Loucy (cell line): ENCODE measurements at regions not wholly inside any gene's neighbourhood (a gene's known extent, or its start where the extent isn't known, plus 50 kb on each side); places are given as distances from the start of the nearest gene placed in this dataset.

Source experiments
- H2AFZ ChIP-seq: fragments of 200-600 bp; sonication (generic); 2 replicates; pipeline ENCODE4 v1.6.0; 2016; ENCODE audit warnings: antibody characterized with exemption, mild to moderate bottlenecking, low read length, moderate library complexity
- H3F3A ChIP-seq: fragments of 200-600 bp; 2 replicates; pipeline ENCODE4 v1.6.0; 2016; ENCODE audit warnings: antibody characterized with exemption, low read depth, mild to moderate bottlenecking
- H3K27me3 ChIP-seq: fragments of 200-600 bp; sonication (generic); 2 replicates; pipeline ENCODE4 v1.6.1; 2014; ENCODE audit warnings: low read length, mild to moderate bottlenecking; ENCODE audit not compliant: insufficient read depth, poor library complexity, severe bottlenecking
- H3K36me3 ChIP-seq: fragments of 200-600 bp; sonication (generic); 2 replicates; pipeline ENCODE4 v1.6.1; 2016; ENCODE audit warnings: low read length; ENCODE audit not compliant: insufficient read depth
- H3K4me1 ChIP-seq: fragments of 200-600 bp; sonication (generic); 2 replicates; pipeline ENCODE4 v1.5.1; 2014; ENCODE audit warnings: low read length, mild to moderate bottlenecking; ENCODE audit not compliant: insufficient read depth, poor library complexity, severe bottlenecking
- H3K4me2 ChIP-seq: fragments of 200-600 bp; sonication (generic); 2 replicates; pipeline ENCODE4 v1.6.0; 2014; ENCODE audit warnings: antibody characterized with exemption, low read length, low read depth, mild to moderate bottlenecking; ENCODE audit not compliant: poor library complexity, severe bottlenecking
- H3K4me3 ChIP-seq: fragments of 200-600 bp; sonication (generic); 2 replicates; pipeline ENCODE4 v1.5.1; 2014; ENCODE audit warnings: low read length, mild to moderate bottlenecking, mixed read lengths; ENCODE audit not compliant: poor library complexity, severe bottlenecking
- H3K79me2 ChIP-seq: fragments of 200-600 bp; sonication (generic); 2 replicates; pipeline ENCODE4 v1.6.1; 2014; ENCODE audit warnings: low read length; ENCODE audit not compliant: insufficient read depth
- H3K9ac ChIP-seq: fragments of 200-600 bp; sonication (generic); 2 replicates; pipeline ENCODE4 v1.6.0; 2014; ENCODE audit warnings: mild to moderate bottlenecking, low read depth, low read length, moderate library complexity; ENCODE audit not compliant: poor library complexity, severe bottlenecking
- H3K9me2 ChIP-seq: fragments of 200-600 bp; sonication (generic); replicated peaks from 2 replicates; pipeline ENCODE4 v1.6.1; 2016; ENCODE audit warnings: low read depth, low read length, mixed read lengths
- H3K9me3 ChIP-seq: fragments of 200-600 bp; sonication (generic); 2 replicates; pipeline ENCODE4 v1.6.1; 2014; ENCODE audit warnings: mild to moderate bottlenecking, antibody characterized with exemption, low read length, low read depth; ENCODE audit not compliant: insufficient read depth
- H4K20me1 ChIP-seq: fragments of 200-600 bp; sonication (generic); 2 replicates; pipeline ENCODE4 v1.6.0; 2014; ENCODE audit warnings: antibody characterized with exemption, low read length, mild to moderate bottlenecking; ENCODE audit not compliant: insufficient read depth, poor library complexity, severe bottlenecking
- EZH2phosphoT487 ChIP-seq: fragments of 200-600 bp; IDR thresholded peaks from 2 replicates; pipeline ENCODE4 v1.6.1; 2018; ENCODE audit warnings: antibody characterized with exemption, mild to moderate bottlenecking, moderate library complexity, borderline replicate concordance
- TF ChIP-seq, protein P1 (sequence below): fragments of 200-600 bp; sonication (generic); conservative IDR thresholded peaks from 2 replicates; pipeline ENCODE4 v1.5.1; 2014; ENCODE audit warnings: mild to moderate bottlenecking, antibody characterized with exemption, low read length

- no peaks in the 10 kb centered on the region for H4K20me1 ChIP-seq
- no peaks in the 10 kb centered on the region for H3K79me2 ChIP-seq
- no peaks in the 10 kb centered on the region for H3F3A ChIP-seq
- no peak overlapping the region for H3K4me2 ChIP-seq
- H3K9me3 ChIP-seq = no peaks in the 10 kb centered on the region
- no peak overlapping the region for H3K9ac ChIP-seq
- no peaks in the 10 kb centered on the region; the same call in 1 of the 2 replicates for H3K9me2 ChIP-seq
- TF ChIP-seq EZH2phosphoT487 = no peak
- TF ChIP-seq, protein P1, sequence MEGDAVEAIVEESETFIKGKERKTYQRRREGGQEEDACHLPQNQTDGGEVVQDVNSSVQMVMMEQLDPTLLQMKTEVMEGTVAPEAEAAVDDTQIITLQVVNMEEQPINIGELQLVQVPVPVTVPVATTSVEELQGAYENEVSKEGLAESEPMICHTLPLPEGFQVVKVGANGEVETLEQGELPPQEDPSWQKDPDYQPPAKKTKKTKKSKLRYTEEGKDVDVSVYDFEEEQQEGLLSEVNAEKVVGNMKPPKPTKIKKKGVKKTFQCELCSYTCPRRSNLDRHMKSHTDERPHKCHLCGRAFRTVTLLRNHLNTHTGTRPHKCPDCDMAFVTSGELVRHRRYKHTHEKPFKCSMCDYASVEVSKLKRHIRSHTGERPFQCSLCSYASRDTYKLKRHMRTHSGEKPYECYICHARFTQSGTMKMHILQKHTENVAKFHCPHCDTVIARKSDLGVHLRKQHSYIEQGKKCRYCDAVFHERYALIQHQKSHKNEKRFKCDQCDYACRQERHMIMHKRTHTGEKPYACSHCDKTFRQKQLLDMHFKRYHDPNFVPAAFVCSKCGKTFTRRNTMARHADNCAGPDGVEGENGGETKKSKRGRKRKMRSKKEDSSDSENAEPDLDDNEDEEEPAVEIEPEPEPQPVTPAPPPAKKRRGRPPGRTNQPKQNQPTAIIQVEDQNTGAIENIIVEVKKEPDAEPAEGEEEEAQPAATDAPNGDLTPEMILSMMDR = no peak
- H3K27me3 ChIP-seq = no peaks in the 10 kb centered on the region
- H3K36me3 ChIP-seq = no peaks in the 10 kb centered on the region
- H3K4me1 ChIP-seq = peaks cover 31% of the 10 kb centered on the region
- no peak overlapping the region for H3K4me3 ChIP-seq
- no peak overlapping the region for H2AFZ ChIP-seq
Measured at GRCh38 chr1:229221106-229222019, 49.5 kb upstream of the RAB4A start.
